ENCODE measurements at regions not wholly inside any gene's neighbourhood (a gene's known extent, or its start where the extent isn't known, plus 50 kb on each side); places are given as distances from the start of the nearest gene placed in this dataset.
"Not testable (repeated sequence)": the region's sequence is repeated elsewhere in the genome, so short reads cannot be mapped to it uniquely, and the experiment has no call there.

DNA sequence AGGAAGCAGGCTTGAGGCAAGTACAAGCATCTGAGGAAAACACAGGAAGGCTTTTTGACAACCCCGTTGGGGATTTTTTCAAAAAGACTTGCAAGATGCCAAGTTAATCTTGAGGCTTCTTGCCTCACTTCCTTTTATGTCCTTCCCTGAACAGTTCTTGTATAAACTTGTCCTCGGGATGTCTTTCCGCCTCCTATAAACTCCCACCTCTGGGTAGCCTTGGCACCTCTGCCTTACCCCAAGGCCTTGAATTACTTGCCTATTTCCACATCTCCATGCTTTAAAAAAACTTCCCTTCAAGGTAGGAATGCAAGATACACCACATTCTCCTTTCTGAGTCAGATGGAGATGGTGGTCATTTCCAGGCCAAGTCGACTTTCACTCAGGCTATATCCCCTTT lies 106.4 kb upstream of the RBBP8 start:
- Histone ChIP-seq H3K9me3 (no peaks in the 10 kb centered on the region), H3K36me3 (no peaks in the 10 kb centered on the region), H3K27me3 (replicated peaks; ENCODE audit: insufficient read depth) (no peaks in the 10 kb centered on the region), H3K4me1 (replicated peaks) (no peaks in the 10 kb centered on the region), H3K4me3 (no peak overlapping the region), H3K27ac (peak overlapping the region in 1 of 2 donors; percentile 63)
- intact Hi-C loops (cut with DNase I) = no loop called here
- 30% methylated on average over 4 of the region's 4 CpGs for WGBS
- DNase-seq (ENCODE audit: low spot score) = peak; percentile 81
- TF ChIP-seq POLR2A (IDR thresholded peaks at IDR 0.05) (no peak), POLR2AphosphoS5 (IDR thresholded peaks at IDR 0.05) (peak; percentile 89)
- TF ChIP-seq, protein P1, sequence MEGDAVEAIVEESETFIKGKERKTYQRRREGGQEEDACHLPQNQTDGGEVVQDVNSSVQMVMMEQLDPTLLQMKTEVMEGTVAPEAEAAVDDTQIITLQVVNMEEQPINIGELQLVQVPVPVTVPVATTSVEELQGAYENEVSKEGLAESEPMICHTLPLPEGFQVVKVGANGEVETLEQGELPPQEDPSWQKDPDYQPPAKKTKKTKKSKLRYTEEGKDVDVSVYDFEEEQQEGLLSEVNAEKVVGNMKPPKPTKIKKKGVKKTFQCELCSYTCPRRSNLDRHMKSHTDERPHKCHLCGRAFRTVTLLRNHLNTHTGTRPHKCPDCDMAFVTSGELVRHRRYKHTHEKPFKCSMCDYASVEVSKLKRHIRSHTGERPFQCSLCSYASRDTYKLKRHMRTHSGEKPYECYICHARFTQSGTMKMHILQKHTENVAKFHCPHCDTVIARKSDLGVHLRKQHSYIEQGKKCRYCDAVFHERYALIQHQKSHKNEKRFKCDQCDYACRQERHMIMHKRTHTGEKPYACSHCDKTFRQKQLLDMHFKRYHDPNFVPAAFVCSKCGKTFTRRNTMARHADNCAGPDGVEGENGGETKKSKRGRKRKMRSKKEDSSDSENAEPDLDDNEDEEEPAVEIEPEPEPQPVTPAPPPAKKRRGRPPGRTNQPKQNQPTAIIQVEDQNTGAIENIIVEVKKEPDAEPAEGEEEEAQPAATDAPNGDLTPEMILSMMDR (IDR thresholded peaks at IDR 0.05) = no peak

DNA sequence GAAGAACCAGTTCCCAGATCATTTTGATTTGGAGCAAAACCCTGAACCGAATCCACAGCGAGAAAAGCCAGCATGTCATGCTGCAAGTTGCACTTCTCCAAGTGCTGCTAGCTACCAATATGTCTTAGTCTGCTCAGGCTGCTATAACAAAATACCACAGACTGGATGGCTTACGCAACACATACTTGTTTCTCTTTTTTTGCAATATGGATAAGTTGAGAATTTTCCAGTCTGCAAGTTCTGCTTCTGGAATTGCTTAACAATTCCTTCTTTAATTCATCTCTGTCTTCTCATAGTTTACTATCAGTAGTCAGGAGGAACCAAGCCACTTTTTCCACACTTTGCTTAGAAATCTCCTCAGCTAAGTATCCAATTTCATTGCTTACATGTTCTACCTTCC lies 105.9 kb upstream of the RBBP8 start:
- DNase-seq (ENCODE audit: low spot score) = no peak
- no peaks in the 10 kb centered on the region for H3K4me1 ChIP-seq (replicated peaks)
- H3K36me3 ChIP-seq = no peaks in the 10 kb centered on the region
- TF ChIP-seq POLR2A (IDR thresholded peaks at IDR 0.05) (no peak), POLR2AphosphoS5 (IDR thresholded peaks at IDR 0.05) (no peak)
- TF ChIP-seq, protein P1 (IDR thresholded peaks at IDR 0.05) = no peak
- H3K27ac ChIP-seq = peak overlapping the region; percentile 30 to 63
- H3K27me3 ChIP-seq (replicated peaks; ENCODE audit: insufficient read depth) = no peaks in the 10 kb centered on the region
- H3K9me3 ChIP-seq = no peaks in the 10 kb centered on the region
- intact Hi-C loops (cut with DNase I) = no loop called here
- H3K4me3 ChIP-seq = no peak overlapping the region
- WGBS = 65% methylated on average over 3 of the region's 3 CpGs

DNA sequence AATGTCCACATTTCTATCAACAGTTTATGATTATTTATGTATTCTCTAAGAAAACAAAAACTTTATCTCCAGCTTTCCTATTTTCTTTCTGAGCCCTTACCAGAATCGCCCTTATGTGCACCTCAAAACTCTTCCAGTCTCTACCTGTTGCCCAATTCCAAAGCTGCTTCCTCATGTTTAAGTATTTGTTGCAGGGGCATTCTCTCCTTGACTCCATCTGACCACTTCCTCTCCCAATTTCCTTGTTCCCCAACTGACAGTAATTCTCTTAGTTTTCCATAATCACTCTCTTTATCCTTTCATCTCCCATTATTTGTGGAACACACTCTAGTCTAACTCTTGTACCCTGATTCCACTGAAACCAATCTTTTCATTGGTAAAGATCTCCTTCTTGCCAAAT lies 105.4 kb upstream of the RBBP8 start:
- 94% methylated on average over 1 of the region's 1 CpG for whole genome bisulfite sequencing
- intact Hi-C loops (cut with DNase I) = no loop called here
- peak overlapping the region in 1 of 2 donors; percentile 63 for H3K27ac ChIP-seq

DNA sequence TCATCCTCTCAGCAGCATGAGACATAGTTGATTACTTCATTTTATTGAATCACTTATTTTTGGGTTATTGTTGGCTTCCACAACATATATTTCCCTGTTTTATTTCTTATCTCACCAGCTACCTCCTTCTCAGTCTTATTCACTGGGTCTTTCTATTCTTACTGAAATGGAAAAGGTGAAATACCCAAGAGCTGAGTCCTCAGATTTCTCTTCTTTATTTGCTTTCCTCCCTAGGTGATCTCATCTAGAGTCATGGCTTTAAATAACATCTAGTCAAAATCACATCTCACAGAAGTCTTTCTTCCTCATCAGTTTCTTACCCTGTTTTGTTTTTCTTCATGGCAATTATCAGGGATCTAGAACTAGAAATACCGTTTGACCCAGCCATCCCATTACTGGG lies 105.0 kb upstream of the RBBP8 start:
- no peaks in the 10 kb centered on the region for H3K4me1 ChIP-seq (replicated peaks)
- no peak for DNase-seq (ENCODE audit: low spot score)
- no peak overlapping the region for H3K27ac ChIP-seq
- intact Hi-C loops (cut with DNase I) = no loop called here
- no peak overlapping the region for H3K4me3 ChIP-seq
- 78% methylated on average over 1 of the region's 1 CpG for WGBS
- no peaks in the 10 kb centered on the region for H3K27me3 ChIP-seq (replicated peaks; ENCODE audit: insufficient read depth)
- no peaks in the 10 kb centered on the region for H3K9me3 ChIP-seq
- no peaks in the 10 kb centered on the region for H3K36me3 ChIP-seq
- TF ChIP-seq POLR2A (IDR thresholded peaks at IDR 0.05) = no peak
- TF ChIP-seq POLR2AphosphoS5 (IDR thresholded peaks at IDR 0.05) = no peak
- TF ChIP-seq, protein P1 (IDR thresholded peaks at IDR 0.05) = no peak

More for the DNA sequence above, 105.4 kb upstream of the RBBP8 start:
- no peaks in the 10 kb centered on the region for H3K27me3 ChIP-seq (replicated peaks; ENCODE audit: insufficient read depth)
- H3K4me1 ChIP-seq (replicated peaks) = no peaks in the 10 kb centered on the region
- H3K4me3 ChIP-seq = no peak overlapping the region
- no peak for DNase-seq (ENCODE audit: low spot score)
- no peaks in the 10 kb centered on the region for H3K9me3 ChIP-seq
- no peaks in the 10 kb centered on the region for H3K36me3 ChIP-seq
- TF ChIP-seq POLR2A (IDR thresholded peaks at IDR 0.05) = no peak
- TF ChIP-seq POLR2AphosphoS5 (IDR thresholded peaks at IDR 0.05) = no peak
- TF ChIP-seq, protein P1 (IDR thresholded peaks at IDR 0.05) = no peak

DNA sequence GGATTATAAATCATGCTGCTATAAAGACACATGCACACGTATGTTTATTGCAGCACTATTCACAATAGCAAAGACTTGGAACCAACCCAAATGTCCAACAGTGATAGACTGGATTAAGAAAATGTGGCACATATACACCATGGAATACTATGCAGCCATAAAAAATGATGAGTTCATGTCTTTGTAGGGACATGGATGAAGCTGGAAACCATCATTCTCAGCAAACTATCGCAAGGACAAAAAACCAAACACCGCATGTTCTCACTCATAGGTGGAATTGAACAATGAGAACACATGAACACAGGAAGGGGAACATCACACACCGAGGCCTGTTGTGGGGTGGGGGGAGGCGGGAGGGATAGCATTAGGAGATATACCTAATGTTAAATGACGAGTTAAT lies 104.5 kb upstream of the RBBP8 start:
- H3K27ac ChIP-seq; H3K4me3 ChIP-seq; H3K4me1 ChIP-seq (replicated peaks); intact Hi-C loops (cut with DNase I); DNase-seq (ENCODE audit: low spot score); H3K27me3 ChIP-seq (replicated peaks; ENCODE audit: insufficient read depth); H3K9me3 ChIP-seq; H3K36me3 ChIP-seq: not testable (repeated sequence)
- WGBS = 91% methylated on average over 6 of the region's 6 CpGs

Data from prostate gland (tissue), 2 donors.